HK-2 (cell line): ENCODE measurements at regions not wholly inside any gene's neighbourhood (a gene's known extent, or its start where the extent isn't known, plus 50 kb on each side); places are given as distances from the start of the nearest gene placed in this dataset.

Experiments
- DNase-seq: peaks from one replicate; pipeline ENCODE4 v3.0.0-alpha.2; 2018; ENCODE audit not compliant: unreplicated experiment

DNA sequence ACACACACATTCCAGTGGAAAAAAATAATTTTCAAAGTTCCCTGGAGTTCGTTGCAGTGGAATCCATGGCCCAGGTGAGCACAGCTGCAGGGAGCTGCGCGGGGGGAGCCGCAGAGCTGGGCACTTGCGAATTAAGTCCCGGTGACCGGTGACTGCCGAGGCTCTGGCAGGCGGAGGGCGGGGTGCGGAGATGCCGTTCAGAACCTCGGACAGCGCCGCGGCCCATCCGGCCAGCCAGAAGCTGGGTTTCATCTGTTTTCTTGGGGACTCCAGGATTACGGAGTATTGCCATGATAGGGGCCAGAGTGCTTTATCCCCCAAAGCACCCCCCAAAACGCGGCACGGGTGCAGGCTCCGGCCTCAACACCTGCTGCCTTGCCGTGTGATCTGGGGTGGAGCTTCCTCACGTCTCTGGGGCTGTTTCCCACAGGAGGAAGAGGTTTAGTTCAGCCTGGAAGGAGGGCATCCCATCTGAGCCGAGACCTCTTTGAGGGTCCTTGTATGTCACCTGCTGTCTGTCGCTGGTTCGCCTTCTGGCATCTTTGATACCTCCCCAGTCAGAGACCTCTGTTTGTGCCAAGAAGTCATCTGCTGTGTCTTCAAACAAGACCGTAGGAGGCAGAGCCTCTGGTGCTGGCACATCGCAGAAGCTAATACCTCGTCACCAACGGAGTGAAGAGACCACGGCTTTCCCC is 99.4 kb downstream of the YTHDF1 start:
- DNase-seq: peak; percentile 23

DNA sequence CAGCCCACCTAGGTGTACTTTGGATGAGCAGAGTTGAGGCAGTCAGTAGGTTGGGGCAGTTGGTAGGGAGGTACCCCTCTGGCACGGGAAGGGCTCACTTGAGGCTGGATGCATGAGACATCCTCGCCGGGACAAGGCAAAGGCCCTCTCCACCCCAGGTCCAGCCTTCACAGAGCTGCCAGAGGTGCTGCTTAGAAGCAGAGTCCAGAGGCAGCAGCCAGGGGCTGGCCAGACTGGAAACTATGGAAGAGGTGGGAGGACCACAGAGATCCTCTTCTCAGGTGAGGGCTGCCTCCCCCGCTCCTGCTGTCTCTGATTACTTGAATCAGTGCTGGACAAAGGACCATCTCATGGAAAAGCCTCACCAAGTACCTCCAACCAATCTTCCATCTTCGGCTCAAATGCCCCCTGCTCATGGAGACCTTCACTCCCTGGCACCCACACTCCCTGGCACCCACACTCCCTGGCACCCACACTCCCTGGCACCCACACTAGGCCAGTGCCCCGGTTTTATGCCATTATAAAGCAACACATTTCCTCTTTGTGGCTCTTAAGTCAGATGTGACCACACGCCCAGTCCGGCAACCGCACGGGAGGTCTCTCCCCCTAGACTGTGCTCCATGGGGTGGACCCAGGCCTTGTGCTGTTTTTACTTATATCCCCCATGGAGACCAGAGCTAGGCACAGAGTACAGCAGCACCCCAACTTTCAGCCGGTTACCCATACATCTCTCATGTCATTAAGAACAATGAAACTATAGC is 100.1 kb downstream of the YTHDF1 start:
- DNase-seq: no peak

DNA sequence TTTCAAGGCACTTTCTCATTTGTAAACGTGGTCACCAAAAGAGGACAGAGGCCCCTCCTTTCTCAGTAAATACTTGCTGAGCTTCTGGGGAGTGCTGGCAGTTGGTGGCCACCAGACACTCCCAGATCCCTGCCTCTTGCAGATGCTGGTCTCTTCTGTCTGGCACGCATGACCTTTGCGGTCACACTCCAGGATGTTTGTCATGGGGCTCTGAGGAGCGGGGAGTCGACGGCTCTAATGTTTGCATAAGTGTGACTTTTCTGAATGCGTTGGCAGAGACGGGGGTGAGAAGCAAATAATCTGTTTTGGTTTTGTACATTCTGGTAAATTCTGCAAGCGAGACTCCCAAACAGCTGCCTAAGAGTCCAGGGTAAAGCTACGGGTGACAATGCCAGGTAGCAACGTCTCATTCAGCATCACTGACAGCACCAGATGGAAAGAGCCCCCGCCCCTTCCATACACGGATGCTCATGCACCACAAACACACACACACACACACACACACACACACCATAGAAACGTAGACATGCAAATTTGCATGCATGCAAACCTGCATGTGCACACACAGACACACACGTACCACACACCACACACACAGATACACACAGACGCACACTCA is 101.1 kb downstream of the YTHDF1 start:
- DNase-seq: no peak

DNA sequence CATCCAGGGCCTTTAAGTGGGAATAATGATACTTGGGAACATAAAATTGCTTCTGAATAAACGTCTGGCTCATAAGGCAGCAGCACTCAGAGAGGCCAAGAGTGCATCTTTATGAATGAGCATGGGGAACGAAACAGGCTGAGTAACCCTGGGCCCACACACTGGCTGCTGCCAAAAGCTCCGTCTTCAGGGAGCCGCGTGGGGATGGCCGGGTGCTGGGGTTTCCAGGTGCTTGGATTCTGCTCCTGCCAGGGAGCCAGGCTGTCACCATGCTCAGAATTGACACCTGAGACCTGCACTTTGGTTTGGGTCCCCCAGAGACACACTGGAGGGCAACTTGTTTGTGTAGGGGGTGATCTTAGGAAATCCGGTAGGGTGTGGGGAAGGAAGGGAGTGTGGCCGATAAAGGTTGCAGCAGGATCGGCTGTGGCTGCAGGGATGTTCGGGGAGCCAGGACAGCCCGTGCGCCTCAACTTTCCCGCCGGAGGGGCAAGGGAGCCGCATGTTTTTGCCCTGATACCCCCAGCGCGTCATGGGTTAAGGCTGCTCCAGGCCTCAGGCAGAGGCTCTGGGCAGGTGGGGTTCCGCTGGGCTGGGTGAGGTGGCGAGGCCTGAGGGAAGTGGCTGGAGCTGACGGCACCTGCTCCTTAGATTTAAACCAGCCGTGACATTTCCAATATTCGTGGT is 101.8 kb downstream of the YTHDF1 start:
- no peak for DNase-seq

DNA sequence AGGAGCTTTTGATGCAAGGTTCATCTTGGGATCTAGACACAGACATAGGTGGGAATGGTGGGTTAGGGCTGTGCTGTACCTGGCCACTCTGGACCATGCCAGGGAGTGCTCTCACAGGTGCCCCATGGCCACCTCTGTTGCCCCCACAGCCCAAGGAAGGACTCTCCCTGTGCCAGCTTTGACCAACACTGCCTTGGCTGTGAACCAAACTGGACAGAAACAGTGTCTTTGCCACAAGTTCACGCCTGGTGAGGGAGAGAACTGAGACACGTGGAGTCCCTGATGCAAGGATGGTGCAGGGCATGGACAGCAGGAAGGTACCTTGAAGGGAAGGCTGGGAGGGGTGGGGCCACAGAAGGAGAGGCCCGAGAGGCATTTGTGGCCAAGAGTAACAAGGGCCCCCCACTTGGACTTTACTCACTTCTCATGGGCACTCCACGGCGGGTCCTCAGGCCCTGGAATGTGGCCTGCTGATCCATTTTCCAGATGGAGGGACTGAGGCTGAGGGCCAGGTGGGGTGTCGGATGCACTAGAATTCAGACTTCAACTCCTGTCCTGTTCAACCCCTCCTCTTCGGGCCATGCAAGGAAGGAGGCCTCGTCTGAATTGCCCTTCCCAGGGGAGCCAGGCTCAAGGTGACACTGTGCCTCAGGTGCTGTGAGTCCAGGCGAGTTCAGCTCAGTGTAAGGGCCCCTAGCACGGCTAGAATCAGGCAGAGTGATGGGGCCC is 103.3 kb downstream of the YTHDF1 start:
- DNase-seq: no peak

DNA sequence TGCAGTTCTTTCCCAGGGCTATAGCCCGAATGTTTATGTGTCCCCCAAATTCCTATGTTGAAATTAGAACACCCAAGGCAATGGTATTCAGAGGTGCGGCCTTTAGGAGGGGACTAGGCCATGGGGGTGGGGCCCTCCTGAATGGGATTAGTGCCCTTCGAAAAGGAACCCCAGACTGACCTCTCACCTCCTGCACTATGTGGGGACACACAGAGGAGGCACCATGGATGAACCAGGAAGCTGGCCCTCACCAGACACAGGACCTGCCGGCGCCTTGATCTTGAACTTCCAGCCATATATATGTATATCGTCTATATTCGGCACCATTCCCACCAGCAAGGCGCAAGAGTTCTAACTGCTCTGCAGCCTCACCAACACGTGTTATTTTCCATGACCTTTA is 101.5 kb upstream of the BHLHE23 start:
- DNase-seq: no peak

DNA sequence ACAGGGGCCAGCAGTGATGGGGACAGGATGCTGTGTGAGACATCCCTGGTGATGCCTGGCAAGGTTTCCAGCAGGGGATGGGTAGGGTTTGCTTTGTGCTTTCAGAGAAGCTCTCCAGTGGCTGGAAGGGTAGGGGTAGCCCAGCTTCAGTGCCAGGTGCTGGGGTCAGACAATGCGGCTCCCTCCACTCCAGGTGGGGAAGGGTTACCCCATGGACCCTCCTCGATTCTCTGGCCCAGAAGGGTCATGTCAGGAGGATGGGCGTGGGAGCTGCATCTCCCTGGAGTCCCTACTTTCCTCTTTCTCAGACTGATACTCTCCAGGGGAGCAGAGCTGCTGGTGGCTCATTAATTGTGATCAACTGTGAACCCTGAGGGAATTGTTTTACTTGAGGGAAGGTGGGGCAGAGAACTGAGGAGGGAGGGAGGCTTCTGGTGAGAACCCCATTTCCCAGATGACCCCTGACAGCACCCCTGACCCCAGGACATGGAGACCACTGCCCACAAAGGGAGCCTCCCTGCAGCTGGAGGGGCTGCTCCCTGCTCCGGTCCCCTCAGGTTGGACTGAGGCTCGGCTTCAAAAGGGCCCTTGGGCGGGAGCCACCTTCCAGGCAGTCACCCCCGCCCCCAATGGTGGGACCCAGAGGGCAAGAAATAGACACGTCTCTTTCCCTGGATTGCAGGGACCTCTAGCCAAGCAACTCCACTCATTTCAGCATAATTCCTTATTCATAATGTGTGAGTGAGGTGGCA is 100.9 kb upstream of the BHLHE23 start:
- no peak for DNase-seq

DNA sequence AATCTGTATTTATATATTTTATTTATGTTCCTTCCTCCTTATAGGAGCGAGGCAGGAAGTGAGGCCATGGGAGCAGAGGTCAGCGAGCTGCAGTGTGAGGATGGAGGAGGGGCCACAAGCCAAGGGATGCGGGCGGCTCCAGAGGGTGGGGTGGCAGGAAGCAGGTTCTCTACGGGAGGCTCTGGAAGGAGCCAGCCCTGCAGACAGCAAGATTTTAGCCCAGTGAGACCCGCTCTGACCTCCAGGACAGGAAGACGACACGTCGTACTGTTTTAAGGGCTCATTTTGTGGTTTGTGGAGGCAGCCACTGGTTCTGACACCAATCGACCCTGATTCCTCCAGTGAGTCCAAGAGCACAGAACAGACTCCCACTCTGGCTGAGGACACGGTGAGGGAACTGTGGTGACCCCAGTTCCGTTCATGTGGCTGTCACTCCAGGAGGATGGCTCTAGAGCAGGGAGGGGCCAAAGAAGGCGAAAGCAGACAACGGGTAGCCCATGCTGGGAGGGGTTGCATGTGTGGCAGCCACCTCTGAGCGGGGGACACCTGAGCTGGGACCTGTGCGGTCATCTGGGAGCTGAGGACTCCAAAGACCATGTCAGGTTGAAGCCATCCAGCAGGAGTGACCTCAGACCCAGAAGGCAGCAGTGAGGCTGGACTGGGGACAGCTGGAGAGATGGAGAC is 100.1 kb upstream of the BHLHE23 start:
- DNase-seq: no peak

DNA sequence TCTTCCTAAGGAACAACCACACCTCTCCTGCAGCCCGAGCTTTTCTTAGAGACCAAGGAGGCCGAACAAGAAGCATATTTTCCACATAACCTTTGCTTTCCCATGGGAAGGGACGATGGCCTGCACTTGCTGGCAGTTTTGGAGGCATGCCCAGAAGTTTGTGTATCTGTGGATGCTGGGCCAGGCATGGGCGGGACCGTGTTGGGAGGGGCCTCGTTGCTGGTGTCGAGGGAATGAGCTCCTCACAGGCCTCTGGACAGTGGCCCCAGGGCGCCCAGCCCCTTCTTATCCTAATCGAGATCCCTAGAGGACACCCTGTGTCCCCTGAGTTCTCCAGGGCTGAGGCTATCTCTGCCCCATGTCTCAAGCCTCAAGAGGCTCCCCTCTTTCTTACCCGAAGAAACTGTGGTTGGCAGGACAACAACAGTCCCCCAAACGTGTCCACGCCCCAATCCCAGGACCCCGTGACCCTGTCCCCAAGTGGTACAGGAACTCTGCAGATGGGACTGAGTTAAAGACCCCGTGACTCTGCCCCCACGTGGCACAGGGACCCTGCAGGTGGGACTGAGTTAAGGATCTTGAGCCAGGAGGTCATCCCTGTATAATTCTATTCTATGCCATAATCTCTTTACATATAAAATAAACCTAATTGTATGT is 99.5 kb upstream of the BHLHE23 start:
- DNase-seq: no peak

DNA sequence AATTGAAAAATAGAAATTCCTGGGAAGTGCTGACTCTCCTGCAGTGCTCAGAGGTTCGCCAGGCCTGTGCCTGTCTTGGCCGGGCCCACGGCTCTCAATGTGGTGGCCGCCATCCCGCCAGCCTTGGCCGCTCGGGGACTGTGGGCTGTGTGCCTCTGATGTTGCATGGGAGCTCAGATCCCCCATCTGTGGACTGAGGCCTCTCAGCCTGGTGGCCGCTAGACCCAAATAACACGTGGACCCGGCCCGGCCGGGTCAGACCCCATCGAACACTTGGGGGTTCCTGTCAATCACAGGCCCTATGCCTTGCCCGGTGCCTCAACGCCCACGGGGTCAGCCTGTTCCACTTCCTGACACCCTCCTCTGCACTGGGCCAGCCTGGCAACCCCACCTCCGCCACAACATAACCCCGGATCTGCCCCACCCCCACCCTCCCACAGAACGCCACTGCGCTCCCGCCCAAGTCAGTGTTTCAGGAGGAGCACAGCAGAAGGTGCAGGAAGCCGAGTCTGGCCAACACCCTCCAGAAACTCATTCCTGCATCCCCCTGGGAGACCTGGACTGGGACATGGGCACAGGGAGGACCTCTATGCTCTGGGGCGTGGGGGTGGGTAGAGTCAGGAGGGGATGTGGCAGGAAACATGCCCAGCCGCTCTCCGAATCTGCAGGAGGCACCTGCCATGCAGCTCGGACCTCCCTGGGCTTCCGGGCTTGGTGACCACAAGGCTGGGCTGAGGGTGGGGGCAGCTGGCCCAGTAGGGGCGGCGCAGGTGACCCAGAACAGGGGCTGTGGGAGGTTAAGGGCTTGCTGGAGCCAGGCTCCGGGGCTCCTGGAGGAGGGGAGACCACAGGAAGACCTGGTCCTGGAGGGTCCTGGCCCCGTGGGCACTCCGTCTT is 98.7 kb upstream of the BHLHE23 start:
- no peak for DNase-seq

DNA sequence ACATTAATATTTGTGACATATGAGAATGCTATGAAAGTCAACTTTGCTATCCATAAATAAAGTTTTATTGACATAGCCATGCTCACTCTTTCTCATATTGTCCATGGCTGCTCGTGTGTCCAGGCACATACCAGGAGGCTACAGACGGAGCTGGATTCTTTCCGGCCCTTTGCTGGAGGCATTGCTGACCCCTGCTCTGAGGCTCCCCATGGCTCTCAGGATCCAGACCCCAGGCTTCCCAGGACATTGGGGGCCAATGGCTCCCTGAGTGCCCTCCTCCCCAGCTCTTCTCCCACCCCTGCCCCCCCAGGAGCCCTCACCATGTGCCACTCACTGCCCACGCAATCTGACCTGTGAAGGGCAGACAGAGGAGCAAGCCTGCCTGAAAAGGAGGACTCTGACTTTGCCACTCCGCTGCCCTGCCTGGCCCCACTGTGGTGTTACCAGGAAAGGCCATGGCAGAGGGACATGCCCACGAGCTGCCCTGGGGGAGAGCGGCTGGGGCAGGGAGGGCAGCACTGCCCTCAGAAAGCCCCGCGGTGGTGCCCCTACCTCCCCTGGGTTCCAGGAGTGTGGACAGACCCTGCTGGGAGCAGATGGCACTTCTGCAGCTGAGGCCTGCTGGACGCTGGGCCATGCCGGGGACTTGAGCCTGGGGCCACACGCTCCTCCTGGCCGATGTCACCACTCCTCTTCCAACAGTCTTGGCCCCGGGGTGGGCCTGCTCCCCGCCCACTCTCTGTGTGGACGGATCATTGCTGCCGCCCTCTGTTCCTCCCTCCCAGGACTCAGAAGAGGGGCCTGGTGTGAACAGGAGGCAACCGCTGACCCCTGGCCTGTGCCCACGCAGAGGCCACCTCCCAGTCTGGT is 97.8 kb upstream of the BHLHE23 start:
- DNase-seq: no peak

DNA sequence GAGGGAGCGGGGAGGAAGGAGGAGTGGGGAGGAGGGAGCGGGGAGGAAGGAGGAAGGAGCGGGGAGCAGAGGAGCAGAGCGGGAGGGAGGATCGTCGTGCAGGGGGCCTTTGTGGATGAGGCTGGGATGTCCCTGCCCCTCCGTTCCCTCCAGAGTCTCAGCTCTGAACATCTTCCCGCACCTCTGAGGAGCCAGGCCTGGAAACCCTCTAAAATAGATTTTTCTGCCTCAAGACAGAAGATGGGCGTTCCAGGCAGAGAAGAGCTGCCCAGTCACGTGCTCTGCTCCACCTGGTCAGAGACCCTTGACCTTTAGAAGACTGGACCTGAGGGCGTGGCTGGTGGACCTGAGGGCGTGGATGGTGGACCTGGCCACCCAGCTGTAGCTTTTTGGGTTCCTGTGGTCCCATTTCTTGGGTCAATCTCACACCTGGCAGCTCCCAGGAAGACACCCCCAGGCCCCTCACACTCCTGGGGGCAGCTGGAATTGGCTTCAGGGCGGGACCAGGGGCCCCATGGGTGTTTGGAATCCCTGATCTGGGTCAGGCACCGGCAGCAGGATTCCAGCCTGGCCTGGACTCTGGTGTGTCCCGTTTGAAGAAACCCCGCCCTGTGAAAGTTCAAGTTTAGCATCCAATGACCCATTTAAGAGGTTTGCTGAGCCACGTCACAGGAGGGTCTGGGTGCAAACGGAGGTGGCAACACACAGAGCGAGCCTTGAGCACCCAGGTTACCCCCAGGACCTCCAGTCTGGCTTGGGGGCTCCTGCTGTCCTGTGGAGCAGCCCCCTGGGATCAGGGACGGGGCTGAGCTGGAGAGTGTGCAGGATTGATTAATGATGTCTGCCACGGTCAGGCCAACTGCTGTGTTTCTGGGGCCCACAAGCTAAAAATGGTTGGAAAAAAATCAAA is 96.9 kb upstream of the BHLHE23 start:
- no peak for DNase-seq

DNA sequence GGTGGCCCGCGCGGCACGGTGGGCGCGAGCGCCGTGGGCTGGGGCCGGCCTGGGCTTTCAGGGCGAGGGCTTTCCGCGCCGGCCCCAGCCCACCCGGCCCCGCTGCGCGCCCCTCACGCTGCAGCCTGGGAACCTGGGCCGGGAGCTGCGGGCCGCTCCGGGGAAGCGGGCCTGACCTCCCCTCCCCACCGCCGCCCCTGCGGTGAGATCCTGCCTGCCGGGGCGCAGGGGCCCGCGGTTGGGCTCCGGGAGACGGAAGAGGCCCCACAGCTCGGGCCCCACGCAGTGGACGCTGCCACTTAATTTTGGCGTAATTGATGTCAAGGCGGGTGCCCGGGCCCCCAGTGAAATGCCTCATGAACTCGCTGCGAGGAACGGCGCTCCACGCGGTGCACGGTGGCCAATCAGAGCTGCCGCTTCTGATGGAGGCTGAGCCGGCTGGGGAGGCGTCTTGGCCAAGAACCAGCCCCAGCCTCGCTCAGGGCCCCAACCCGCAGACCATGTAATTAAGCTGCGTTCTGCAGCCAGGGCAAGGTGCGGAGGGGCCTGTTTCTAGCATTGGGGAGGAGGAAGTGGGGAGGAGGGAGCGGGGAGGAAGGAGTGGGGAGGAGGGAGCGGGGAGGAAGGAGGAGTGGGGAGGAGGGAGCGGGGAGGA is 96.1 kb upstream of the BHLHE23 start:
- DNase-seq: peak; percentile 43

DNA sequence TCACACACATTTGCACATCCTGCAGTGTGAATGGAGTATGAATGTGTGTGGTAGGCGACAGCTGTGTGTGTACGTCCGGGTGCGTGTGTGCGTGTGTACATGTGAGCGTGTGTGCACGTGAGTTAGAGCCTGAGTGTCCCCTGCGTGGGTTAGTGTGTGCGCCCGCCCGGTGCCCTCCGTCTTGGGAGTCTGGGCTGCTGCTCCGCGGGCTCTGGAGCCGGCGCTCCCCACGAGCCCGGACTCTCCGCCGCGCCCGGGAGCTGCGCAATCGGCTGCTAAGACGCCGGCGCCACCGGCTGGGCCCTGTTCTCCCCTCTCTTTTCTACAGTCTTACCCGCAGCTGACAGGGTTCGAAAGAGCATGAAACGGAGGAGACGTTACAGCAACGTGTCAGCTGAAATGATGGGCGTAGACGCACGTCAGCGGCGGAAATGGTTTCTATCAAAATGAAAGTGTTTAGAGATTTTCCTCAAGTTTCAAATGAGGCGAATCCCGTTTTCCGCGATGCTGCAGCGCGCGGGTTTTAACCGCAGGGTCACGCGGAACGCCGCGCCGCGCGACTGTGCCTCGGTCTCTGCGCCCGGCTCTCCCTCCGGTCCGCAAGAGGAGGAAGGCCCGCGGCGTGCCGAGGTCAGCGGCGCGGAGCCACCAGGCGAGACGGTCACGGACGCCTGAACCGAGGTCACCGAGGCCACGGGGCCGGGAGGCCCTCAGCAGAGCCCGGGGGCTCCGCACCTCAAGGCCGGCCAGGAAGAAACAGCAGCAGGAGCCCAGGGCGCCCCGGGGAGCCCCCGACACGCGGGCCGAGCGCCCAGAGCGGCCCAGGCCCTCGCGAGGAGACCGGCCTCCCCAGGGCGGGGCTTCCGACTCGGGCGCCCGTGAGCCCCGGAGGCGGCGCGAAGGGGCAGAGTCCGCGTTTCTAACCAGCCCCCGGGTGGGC is 95.3 kb upstream of the BHLHE23 start:
- peak; percentile 42 for DNase-seq
